Stimulated activated CD8-positive, alpha-beta memory T cell treated with anti-CD3 and anti-CD28 coated beads, Interleukin-2, amount 100 ng/mL, for 1 hour (primary cell): ENCODE measurements at regions not wholly inside any gene's neighbourhood (a gene's known extent, or its start where the extent isn't known, plus 50 kb on each side); places are given as distances from the start of the nearest gene placed in this dataset.
"Not testable (repeated sequence)": the region's sequence is repeated elsewhere in the genome, so short reads cannot be mapped to it uniquely, and the experiment has no call there.

Experiments
- DNase-seq, 2 donors: peaks; one replicate each; pipeline ENCODE4 v3.0.0-alpha.2; 2020; ENCODE audit warnings: low read depth in 2 of 2

GRCh38 chr15:54841701-54842305, 354.9 kb downstream of the RSL24D1 start:
- no peak for DNase-seq

DNA sequence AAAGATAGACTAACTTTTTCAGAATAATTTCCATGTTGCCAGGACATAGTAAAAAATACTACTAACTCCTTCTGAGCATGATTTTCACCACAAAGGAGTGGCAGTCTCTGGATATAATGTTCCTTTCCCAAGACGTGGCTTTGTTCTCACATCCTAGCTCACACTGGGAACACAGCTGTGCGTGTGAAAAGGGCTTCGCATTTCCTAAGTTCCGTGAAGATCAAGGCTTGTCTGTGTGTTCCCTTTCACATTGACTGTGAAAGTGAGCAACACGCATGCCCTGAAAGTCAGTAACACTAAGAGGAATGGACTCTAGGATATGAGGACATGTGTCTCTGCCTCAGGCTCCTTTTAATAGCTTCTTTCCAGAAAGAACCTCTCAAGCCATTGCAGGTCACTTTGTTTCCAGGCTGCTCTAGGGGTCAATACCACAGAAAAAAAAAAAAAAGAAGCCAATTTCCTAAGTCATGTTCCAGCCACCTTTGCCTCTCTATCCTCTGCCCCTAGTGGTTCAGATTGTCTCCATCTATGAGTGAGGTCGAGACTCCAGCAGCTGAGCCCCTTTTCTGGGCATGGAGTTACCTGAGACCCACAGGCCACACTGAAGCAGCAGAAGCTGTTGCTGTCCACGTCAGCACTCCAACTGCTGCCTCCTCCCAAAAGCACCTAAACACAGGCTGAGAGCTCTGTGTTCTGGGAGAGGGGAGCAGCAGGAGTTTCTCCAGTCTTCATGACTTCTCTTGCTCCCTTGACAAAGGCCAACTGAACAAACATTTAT, 355.9 kb downstream of the RSL24D1 start:
- no peak for DNase-seq

GRCh38 chr15:54839379-54839778, 357.4 kb downstream of the RSL24D1 start:
- DNase-seq = no peak

- no peak for DNase-seq
Observed at GRCh38 chr15:54836052-54836795, 360.5 kb downstream of the RSL24D1 start.

GRCh38 chr15:54829821-54830220, 366.9 kb downstream of the RSL24D1 start:
- no peak for DNase-seq

- DNase-seq = no peak
Observed at GRCh38 chr15:54820811-54821210, 375.9 kb downstream of the RSL24D1 start.

GRCh38 chr15:54820098-54820497, 376.6 kb downstream of the RSL24D1 start:
- DNase-seq = no peak

DNA sequence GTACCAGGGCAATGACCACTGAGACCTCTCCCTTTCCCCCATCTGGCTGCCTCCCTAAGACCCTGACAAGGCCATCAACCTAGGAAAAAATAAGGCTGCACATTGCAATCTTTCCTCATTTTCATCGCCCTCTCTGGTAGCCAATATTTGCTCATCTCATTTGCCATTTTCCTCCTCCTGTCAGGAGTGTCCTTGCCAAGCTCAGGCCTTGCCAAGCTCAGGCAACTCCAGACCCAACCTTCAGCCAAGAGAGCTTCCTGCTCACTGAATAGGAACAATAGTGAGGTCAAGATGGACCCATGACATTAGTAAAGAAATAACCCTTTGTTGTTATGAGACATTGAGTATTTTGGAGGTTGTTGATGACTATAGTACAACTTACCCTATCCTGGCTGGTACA, 380.3 kb downstream of the RSL24D1 start:
- no peak for DNase-seq

DNA sequence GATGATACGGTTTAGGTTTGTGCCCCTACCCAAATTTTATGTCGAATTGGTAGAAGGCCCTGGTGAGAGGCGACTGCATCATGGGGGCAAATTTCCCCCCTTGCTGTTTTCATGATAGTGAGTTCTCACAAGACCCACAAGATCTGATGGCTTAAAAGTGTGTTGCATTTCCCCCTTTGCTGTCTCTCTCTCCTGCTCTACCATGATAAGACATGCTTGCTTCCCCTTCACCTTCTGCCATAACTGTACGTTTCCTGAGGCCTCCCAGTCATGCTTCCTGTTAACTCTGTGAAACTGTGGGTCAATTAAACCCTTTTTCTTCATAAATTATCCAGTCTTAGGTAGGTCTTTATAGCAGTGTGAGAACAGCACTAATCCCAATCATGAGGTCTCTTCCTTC, 381.2 kb downstream of the RSL24D1 start:
- no peak for DNase-seq

DNA sequence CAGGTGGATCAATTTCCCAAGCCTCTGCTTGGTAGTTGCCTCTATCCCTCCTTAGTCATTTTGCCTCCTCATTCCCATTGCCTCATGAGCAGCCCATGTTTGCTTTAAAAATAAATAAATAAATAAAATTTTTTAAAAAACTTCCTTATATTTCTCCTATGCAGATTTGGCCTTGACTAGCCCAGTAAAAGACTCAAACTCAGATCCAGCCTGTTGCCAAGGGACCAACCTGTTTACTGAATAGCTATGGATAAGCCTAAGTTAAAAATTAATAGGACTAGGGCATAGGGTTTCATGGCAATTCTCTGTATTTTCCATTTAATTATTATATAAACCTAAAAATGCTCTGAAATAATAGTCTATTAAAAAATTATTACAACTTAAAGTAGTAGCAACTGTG, 384.4 kb downstream of the RSL24D1 start:
- no peak for DNase-seq

- no peak for DNase-seq
Observed at GRCh38 chr15:54810496-54810895, 386.2 kb downstream of the RSL24D1 start.

DNA sequence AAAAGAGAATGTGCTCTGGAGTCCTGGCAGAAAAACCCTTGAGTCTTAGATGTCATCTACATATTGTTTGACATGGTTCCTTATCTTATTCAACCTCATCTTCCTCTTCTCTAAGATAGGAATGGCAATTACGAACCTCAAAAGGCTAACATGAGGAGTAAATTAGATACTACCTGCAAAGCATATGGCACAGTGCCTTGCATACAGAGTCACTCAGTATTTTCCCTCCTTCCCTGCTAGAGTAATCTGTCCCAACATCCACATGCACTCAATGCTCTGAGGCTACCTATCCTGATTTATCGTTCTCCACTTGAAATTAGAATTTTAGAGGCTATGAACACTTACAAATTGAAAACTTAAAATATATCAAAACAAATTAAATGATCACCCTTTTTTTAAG, 386.7 kb downstream of the RSL24D1 start:
- DNase-seq = no peak

- no peak for DNase-seq
Observed at GRCh38 chr15:54808321-54808720, 388.4 kb downstream of the RSL24D1 start.

DNA sequence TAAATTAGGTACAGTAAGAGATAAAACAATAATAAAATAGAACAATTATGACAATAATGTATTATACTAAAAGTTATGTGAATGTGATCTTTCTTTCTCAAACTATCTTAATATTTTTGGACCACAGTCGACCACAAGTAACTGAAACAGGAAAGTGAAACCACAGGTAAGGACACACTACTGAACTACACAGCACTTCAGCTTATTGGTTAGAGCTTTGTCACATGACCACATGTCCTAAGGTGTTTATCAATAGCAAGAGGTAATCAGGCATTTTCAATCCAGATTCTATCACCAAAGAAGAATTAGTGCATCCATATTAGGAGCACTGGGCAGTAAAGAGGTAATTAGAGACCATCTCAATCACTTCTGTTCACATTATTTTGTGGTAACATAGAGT, 392.8 kb downstream of the RSL24D1 start:
- DNase-seq = no peak

DNA sequence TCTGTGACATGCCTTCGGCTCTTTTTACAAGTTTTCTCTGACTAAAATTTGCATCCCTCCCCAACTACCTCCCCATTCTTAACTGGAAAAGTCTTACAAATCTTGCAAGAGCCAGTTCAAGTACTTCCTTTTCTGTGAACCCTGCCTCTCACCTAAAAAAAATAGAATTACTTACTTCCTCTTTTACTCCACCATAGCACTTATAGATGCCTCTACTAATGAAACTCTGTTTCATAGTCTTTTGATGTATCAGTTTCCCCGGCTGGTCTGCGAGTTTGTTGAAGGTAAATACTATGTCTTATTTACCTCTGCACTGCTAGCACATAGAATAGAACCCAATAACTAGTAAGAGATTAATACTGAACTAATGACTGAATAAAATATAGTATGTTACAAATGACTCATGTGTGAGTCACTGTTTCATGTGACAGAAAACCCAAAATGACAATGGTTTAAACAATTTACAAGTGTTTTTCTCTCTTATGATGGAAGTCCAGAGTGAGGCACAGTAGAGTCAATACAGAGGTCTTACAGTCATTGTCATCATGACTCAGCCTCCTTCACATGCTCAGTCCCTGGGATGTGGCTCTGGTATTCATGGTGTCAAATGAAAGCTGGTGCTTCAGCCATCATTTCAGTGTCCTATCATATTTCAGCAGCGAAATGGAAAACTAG, 393.5 kb downstream of the RSL24D1 start:
- DNase-seq = no peak

DNA sequence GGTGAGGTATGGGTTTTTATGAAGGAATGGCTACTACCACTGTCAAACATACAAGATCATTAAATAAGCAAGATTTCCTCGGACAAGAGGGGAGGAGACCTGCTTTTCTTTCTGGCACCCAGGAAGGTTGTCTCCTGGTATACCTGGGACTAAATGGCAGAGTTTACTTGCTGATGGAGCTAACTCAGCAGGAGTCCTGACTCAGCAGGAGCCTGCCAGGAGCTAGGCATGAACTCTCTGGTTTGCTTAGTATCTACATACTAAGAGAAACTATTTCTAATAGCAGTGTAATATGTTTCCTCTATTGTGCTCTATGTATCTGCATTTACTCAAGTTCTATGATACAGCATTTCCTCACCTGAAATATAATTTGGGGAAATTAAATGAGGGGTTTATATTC, 404.2 kb downstream of the RSL24D1 start:
- no peak for DNase-seq

DNA sequence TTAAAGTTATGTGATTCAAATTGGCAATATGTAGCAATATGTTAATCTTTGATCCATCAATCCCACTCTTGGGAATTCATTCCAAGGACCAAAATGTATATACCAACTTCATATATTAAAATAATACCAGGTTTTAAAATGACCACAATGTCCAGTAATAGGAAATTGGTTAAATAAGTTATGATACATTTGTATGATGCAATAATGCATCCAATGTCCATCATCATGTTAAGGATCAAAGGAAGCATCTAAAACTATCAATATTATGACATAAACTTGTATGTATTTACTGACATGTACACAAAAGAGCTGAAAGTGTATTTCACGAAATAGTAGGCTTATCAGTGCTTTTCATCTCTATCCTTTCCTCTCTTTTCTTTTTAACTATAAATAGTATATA, 406.0 kb downstream of the RSL24D1 start:
- no peak for DNase-seq

DNA sequence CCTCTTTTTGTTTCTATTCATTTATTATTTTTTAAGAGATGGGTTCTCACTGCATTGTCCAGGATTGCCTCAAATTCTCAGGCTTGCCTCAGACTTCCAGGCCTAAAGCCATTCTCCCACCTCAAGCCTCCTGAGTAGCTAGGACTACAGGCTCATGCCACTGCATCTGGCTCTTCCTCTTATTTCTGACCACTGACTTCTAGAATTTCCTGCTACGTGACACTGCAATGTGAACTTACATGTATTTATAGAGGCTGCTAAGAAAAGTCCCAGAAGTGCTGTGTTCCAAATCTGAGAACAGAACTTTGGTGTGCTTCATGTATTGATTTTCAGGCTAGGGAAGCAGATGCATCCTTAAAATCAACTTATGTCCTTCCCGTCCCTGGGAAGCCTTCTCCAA, 407.4 kb downstream of the RSL24D1 start:
- DNase-seq = no peak

- DNase-seq = not testable (repeated sequence)
Observed at GRCh38 chr15:54781220-54781619, 415.5 kb downstream of the RSL24D1 start.

GRCh38 chr15:54779271-54779670, 417.5 kb downstream of the RSL24D1 start:
- no peak for DNase-seq

GRCh38 chr15:54776410-54776809, 420.3 kb downstream of the RSL24D1 start:
- no peak for DNase-seq

GRCh38 chr15:54772663-54773062, 424.1 kb downstream of the RSL24D1 start:
- DNase-seq = no peak
